ENCODE measurements at regions not wholly inside any gene's neighbourhood (a gene's known extent, or its start where the extent isn't known, plus 50 kb on each side); places are given as distances from the start of the nearest gene placed in this dataset.

DNA sequence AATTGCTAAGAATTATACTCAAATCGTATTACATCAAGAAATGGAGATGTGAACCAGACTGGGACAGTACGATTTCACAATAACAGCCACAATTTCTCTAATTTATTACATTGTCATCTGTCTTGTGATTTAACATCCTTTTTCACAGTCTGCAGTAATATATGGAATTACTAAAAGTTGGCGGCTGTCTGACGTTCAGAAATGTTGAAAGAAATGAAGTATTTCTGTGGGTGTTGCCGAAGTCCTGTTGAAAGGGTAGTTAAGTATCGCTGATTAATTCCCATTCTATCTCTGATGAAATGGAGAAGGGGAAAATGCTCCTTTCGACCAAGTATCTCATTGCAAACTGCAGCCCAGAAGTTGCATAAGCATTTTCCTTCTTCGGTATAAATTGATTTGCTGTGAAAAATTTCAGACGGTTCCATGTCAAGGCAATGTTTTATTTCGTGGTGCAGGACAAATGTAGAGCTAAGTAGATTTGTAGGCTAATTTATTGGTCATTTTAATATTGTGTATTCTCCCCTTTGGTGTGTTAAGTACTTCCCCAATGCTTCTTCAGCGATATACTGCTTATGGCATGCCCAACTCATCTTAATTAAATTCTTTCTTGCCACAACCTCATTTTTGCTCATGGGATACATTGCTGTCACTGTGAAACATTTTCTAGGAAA, 775.2 kb upstream of the RBFOX1 start:
- H3K4me1 Mint-ChIP-seq (ENCODE audit: low read depth): no peaks in the 10 kb centered on the region
- H3K4me3 Mint-ChIP-seq: no peak overlapping the region
- H3K9me3 Mint-ChIP-seq: peaks cover 4% of the 10 kb centered on the region
- ATAC-seq: no peak
- no peaks in the 10 kb centered on the region for H3K36me3 Mint-ChIP-seq (ENCODE audit: insufficient read depth)
- no peak for DNase-seq
- H3K27me3 Mint-ChIP-seq (ENCODE audit: low read depth): no peaks in the 10 kb centered on the region

DNA sequence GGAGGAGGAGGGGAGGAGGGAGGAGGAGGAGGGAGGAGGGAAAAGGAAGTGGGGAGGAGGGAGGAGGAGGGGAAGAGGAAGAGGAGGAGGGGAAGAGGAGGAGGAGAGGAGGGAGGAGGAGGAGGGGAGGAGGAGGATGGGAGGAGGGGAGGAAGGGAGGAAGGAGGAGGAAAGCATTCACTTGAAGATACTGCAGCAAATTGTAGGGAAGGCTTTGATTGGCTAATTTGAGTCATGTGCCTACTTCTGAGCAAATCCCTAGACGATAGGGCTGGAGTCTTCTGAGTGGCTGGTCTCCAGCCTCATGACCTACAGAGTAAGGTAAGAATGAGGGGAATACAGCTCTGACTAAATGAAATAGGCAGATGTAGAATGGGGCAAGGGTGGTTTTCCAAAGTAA, 783.2 kb upstream of the RBFOX1 start:
- Mint-ChIP-seq H3K36me3 (ENCODE audit: insufficient read depth) (no peaks in the 10 kb centered on the region), H3K4me1 (ENCODE audit: low read depth) (no peaks in the 10 kb centered on the region), H3K27me3 (ENCODE audit: low read depth) (no peaks in the 10 kb centered on the region), H3K9me3 (peaks cover 24% of the 10 kb centered on the region), H3K4me3 (no peak overlapping the region)
- ATAC-seq (no peak), DNase-seq (no peak)

DNA sequence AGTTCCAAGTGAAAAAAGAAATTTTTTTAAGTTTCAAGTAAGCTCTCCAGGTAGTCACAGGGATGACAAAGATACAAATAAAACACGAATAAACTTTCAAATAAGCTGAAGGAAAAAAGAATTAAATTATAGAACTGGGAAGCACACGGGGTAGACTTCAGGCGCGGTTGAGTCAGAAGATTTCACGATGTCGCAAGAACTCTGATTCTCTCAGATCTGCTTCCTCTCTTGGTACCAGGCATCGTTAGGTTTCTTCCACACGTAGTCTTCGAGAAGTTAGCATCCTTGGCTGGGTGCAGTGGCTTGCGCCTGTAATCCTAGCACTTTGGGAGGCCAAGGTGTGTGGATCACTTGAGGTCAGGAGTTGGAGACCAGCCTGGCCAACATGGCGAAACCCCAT, 784.1 kb upstream of the RBFOX1 start:
- Mint-ChIP-seq H3K4me3 (no peak overlapping the region), H3K9me3 (peaks cover 22% of the 10 kb centered on the region), H3K36me3 (ENCODE audit: insufficient read depth) (no peaks in the 10 kb centered on the region), H3K4me1 (ENCODE audit: low read depth) (no peaks in the 10 kb centered on the region), H3K27me3 (ENCODE audit: low read depth) (no peaks in the 10 kb centered on the region)
- DNase-seq (no peak), ATAC-seq (no peak)

- no peak for DNase-seq
- H3K9me3 Mint-ChIP-seq: peaks cover 20% of the 10 kb centered on the region
- no peak overlapping the region for H3K4me3 Mint-ChIP-seq
- H3K4me1 Mint-ChIP-seq (ENCODE audit: low read depth): no peaks in the 10 kb centered on the region
- no peaks in the 10 kb centered on the region for H3K36me3 Mint-ChIP-seq (ENCODE audit: insufficient read depth)
- no peak for ATAC-seq
- no peaks in the 10 kb centered on the region for H3K27me3 Mint-ChIP-seq (ENCODE audit: low read depth)
Observed at GRCh38 chr16:6547131-6547530, 785.5 kb upstream of the RBFOX1 start.

- ATAC-seq: no peak
- no peak overlapping the region for H3K4me3 Mint-ChIP-seq
Observed at GRCh38 chr16:6545329-6545728, 787.3 kb upstream of the RBFOX1 start.

DNA sequence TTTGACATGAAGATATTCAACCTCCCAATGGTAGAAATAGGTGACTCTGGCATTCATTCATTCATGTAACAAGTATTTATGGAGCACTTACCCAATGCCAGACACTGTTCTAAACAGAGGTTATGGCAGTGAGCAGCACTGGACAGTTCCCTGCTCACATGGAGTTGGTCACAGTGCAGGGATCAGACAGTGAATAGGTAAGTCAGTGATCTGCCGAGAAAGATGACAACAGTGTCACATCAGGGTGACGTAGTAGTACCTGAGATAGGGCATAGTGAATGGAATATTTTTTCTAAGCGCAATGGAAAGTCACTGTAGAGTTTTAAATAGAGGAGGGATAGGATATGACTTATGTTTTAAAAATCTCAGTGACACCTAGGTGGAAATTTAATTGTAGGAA, 791.4 kb upstream of the RBFOX1 start:
- Mint-ChIP-seq H3K36me3 (ENCODE audit: insufficient read depth) (no peaks in the 10 kb centered on the region), H3K4me3 (no peak overlapping the region), H3K9me3 (peaks cover 3% of the 10 kb centered on the region), H3K4me1 (ENCODE audit: low read depth) (no peaks in the 10 kb centered on the region), H3K27me3 (ENCODE audit: low read depth) (no peaks in the 10 kb centered on the region)
- DNase-seq (no peak), ATAC-seq (no peak)

More at GRCh38 chr16:6545329-6545728, 787.3 kb upstream of the RBFOX1 start:
- H3K9me3 Mint-ChIP-seq: peaks cover 16% of the 10 kb centered on the region
- H3K36me3 Mint-ChIP-seq (ENCODE audit: insufficient read depth): no peaks in the 10 kb centered on the region
- no peak for DNase-seq
- no peaks in the 10 kb centered on the region for H3K27me3 Mint-ChIP-seq (ENCODE audit: low read depth)
- H3K4me1 Mint-ChIP-seq (ENCODE audit: low read depth): no peaks in the 10 kb centered on the region

DNA sequence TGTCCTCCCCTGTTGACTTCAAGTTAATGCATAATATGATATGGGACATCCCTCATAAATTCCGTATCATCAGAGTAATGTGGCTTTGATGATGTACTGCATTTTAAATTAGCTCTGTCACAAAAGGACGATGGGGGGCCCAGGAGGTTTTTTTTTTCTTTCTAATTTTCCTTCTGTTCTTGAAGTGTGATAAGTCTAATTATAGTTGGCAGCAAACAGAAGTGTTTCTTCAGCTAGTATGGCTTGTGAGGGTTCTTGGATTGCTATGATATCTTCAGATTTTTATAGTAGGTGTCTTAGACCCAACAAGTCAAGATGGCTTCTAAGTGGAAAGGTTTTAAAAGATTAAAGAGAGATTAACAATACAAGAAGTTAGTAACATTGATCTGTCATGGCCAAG, 796.2 kb upstream of the RBFOX1 start:
- ATAC-seq: no peak
- H3K4me3 Mint-ChIP-seq: no peak overlapping the region
- DNase-seq: no peak
- H3K27me3 Mint-ChIP-seq (ENCODE audit: low read depth): no peaks in the 10 kb centered on the region
- no peaks in the 10 kb centered on the region for H3K36me3 Mint-ChIP-seq (ENCODE audit: insufficient read depth)
- H3K4me1 Mint-ChIP-seq (ENCODE audit: low read depth): no peaks in the 10 kb centered on the region
- peaks cover 5% of the 10 kb centered on the region for H3K9me3 Mint-ChIP-seq

GRCh38 chr16:6531067-6531466, 801.6 kb upstream of the RBFOX1 start:
- Mint-ChIP-seq H3K36me3 (ENCODE audit: insufficient read depth) (no peaks in the 10 kb centered on the region), H3K4me1 (ENCODE audit: low read depth) (no peaks in the 10 kb centered on the region), H3K4me3 (no peak overlapping the region), H3K27me3 (ENCODE audit: low read depth) (no peaks in the 10 kb centered on the region), H3K9me3 (peaks cover 9% of the 10 kb centered on the region)
- DNase-seq (no peak), ATAC-seq (no peak)

- ATAC-seq: no peak
- H3K4me3 Mint-ChIP-seq: no peak overlapping the region
- H3K9me3 Mint-ChIP-seq: peaks cover 24% of the 10 kb centered on the region
- no peak for DNase-seq
- no peaks in the 10 kb centered on the region for H3K4me1 Mint-ChIP-seq (ENCODE audit: low read depth)
- H3K27me3 Mint-ChIP-seq (ENCODE audit: low read depth): no peaks in the 10 kb centered on the region
- H3K36me3 Mint-ChIP-seq (ENCODE audit: insufficient read depth): no peaks in the 10 kb centered on the region
Observed at GRCh38 chr16:6528217-6528616, 804.4 kb upstream of the RBFOX1 start.

DNA sequence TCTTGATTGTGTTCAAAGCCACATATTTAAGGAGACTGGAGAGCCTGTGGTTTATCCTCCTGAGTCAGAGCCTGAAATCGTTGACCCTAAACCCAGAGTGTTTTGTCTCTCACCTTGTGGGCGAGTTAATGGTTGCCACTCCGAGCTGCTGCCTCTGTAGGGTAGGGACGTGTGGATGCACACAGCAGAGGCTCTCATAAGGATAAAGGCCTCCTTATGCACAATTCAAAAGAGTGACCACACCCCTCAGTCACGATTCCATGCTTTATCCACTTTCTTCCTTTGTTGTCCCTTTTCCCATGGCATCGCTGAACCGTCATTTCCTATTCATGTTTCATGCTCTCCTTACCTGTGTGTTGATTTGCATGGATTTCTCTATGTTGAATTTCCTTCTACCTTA, 805.0 kb upstream of the RBFOX1 start:
- DNase-seq: no peak
- Mint-ChIP-seq H3K4me1 (ENCODE audit: low read depth) (no peaks in the 10 kb centered on the region), H3K36me3 (ENCODE audit: insufficient read depth) (no peaks in the 10 kb centered on the region), H3K4me3 (no peak overlapping the region), H3K9me3 (peaks cover 28% of the 10 kb centered on the region), H3K27me3 (ENCODE audit: low read depth) (no peaks in the 10 kb centered on the region)
- no peak for ATAC-seq

DNA sequence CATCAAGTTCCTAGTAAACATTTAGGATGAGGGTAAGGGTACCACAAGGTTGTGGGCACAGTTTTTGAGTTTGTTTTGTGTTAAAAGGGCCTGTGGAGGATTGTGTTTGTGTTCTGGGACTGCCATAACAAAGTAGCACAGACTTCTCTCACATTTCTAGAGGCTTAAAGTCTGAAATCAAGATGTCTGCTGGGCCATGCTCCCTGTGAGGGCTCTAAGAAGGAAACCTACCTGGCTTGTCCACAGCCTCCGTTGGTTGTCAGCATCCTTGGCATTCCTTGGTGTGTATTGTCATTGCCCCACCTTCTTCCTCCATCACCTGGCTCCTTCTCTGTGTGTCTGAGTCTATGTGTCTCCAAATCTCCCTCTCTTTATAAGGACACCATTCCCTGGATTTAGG, 808.1 kb upstream of the RBFOX1 start:
- no peak overlapping the region for H3K4me3 Mint-ChIP-seq
- ATAC-seq: no peak
- H3K27me3 Mint-ChIP-seq (ENCODE audit: low read depth): no peaks in the 10 kb centered on the region
- no peak for DNase-seq
- H3K36me3 Mint-ChIP-seq (ENCODE audit: insufficient read depth): no peaks in the 10 kb centered on the region
- H3K9me3 Mint-ChIP-seq: peaks cover 29% of the 10 kb centered on the region
- H3K4me1 Mint-ChIP-seq (ENCODE audit: low read depth): no peaks in the 10 kb centered on the region

DNA sequence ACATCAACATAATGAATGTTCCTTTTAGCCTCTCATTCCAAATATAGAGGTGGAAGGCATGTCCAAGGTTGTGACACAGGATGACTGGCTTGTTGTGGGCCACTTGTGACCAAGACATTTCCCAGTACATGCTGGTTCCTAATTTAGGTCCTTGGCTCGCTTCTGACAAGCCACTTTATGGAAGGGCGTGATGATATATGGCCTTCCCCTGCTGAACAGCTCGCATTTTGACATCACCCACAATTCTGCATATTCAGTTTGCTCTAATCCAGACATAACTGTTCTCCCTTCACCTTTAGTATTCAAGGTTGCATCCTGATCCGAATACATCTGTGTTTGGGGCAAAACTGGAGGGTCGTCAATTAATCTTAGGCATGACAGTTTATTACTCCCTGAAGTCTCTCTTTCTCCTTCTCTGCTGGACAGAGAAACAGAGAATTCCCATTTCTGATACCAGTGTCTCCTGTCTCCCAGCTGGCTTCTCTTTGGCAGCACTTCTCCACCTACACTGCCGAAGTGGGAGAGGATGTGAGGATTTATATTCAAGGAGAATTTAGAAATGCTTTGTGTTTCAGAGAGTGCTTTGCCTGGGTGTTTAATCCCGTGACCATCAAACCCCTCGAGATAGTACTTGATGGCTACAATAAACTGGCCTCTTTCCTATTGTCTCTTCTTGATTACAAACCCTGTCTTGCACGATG, 815.5 kb upstream of the RBFOX1 start:
- no peak overlapping the region for H3K4me3 Mint-ChIP-seq
- ATAC-seq: no peak
- no peaks in the 10 kb centered on the region for H3K27me3 Mint-ChIP-seq (ENCODE audit: low read depth)
- peaks cover 13% of the 10 kb centered on the region for H3K9me3 Mint-ChIP-seq
- DNase-seq: no peak
- no peaks in the 10 kb centered on the region for H3K4me1 Mint-ChIP-seq (ENCODE audit: low read depth)
- H3K36me3 Mint-ChIP-seq (ENCODE audit: insufficient read depth): no peaks in the 10 kb centered on the region

DNA sequence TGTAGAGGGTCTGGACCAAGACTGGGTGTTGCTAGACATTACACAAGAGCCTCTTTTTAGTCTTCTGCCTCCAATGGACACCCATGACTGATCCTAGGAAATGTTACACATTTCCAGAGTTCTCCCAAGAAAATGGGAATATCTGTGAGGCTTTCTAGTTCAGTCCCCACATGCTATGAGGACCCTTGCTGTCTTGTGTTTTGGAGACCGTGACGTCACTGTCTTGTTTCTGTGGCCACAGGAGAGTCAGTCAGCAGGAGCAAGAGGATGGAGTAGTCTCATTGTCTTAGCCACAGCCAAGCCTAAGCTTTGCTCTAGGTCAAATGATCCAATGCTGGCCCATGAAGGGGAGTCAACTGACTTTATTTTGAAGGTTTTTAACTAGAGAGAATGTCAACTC, 820.1 kb upstream of the RBFOX1 start:
- Mint-ChIP-seq H3K4me3 (no peak overlapping the region), H3K9me3 (peaks cover 8% of the 10 kb centered on the region), H3K36me3 (ENCODE audit: insufficient read depth) (no peaks in the 10 kb centered on the region), H3K4me1 (ENCODE audit: low read depth) (no peaks in the 10 kb centered on the region), H3K27me3 (ENCODE audit: low read depth) (no peaks in the 10 kb centered on the region)
- DNase-seq (no peak), ATAC-seq (no peak)

GRCh38 chr16:6510261-6510660, 822.4 kb upstream of the RBFOX1 start:
- ATAC-seq: no peak
- no peaks in the 10 kb centered on the region for H3K36me3 Mint-ChIP-seq (ENCODE audit: insufficient read depth)
- no peak overlapping the region for H3K4me3 Mint-ChIP-seq
- no peaks in the 10 kb centered on the region for H3K27me3 Mint-ChIP-seq (ENCODE audit: low read depth)
- H3K4me1 Mint-ChIP-seq (ENCODE audit: low read depth): no peaks in the 10 kb centered on the region
- no peak for DNase-seq
- H3K9me3 Mint-ChIP-seq: peaks cover 23% of the 10 kb centered on the region

DNA sequence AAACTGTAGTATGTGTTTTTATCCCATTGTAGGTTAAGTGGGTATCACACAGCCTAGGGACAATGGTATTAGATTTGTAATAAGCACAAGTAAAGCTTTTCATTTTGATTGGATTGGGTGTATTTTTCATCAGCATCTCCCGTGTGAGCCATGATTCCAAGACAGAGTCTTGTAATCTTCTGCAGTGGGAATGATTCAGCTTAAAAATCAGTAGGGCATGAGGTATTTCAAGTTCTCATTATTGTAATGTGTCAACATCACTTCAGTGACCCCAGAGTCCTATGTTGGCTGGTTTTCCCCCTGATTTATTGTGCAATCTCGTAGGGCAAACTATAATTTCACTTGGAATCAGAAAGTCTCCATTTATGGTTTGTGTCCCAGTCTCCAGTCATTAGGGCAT, 833.2 kb upstream of the RBFOX1 start:
- H3K4me1 Mint-ChIP-seq (ENCODE audit: low read depth): no peaks in the 10 kb centered on the region
- H3K9me3 Mint-ChIP-seq: peaks cover 19% of the 10 kb centered on the region
- no peaks in the 10 kb centered on the region for H3K27me3 Mint-ChIP-seq (ENCODE audit: low read depth)
- no peak for DNase-seq
- no peak overlapping the region for H3K4me3 Mint-ChIP-seq
- no peaks in the 10 kb centered on the region for H3K36me3 Mint-ChIP-seq (ENCODE audit: insufficient read depth)
- ATAC-seq: no peak
